GM21423 (cell line): ENCODE measurements at regions not wholly inside any gene's neighbourhood (a gene's known extent, or its start where the extent isn't known, plus 50 kb on each side); places are given as distances from the start of the nearest gene placed in this dataset.

Experiments
- ATAC-seq: cut with Tn5 transposase; IDR thresholded peaks from one replicate; pipeline ENCODE4 v1.9.1; 2021; ENCODE audit warnings: mild to moderate bottlenecking, moderate library complexity; ENCODE audit not compliant: unreplicated experiment

DNA sequence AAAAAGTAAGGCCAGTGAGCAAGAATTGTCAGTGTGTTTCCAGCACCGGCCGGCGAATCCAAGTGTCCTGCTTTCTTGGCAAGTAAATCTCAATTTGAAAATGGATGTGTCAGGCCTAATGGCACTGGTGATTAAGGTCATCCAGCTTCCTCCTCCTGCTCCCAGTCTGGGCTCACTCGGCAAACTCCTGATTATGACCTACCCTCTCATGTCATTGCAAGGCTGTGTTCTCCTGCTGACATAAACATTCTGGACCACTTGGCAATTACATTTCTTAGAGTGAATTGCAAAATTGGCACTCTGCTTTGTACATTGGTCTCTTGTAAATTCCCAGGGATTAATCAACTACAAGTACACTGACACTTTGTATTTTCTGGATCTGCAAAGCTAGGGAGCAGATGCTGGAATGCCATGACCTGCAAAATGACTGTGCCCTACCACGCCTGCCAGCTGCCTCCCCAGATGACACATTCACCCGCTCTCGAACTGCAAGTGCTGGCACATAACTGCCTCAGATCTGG is 473.8 kb downstream of the KIF20B start:
- no peak for ATAC-seq

DNA sequence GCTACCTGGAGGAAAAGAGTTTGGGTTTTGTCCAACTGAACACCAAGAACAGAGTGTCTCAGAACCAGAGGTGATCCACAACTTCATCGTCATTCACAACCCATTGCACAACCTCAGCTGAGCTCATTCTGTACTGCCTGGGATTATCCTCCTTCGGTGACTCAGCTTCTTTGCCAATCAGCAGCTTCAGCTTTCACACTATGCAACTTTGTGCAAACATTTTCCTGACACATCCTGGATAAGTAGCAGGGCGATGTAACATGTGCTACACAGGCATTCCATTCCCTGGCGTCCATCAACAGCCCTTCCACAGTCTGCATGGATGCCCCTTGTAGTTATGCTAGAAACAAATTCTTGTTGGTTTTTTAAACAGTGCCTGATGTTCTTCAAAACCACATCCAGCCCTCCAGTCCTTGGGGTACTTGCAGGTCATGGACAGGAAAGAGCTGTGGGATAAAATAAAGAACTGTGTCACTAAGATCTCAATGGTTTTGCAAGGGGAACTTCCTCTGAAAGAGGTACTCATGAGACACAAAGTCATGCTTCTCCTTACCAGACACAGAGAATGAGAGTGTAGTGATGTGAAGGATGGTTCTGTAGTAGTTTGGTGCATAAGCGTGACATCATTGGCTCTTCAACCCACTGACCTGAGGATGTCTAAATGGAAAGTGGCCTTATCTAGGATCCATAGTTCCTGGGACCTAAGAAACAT is 478.5 kb downstream of the KIF20B start:
- ATAC-seq = no peak

DNA sequence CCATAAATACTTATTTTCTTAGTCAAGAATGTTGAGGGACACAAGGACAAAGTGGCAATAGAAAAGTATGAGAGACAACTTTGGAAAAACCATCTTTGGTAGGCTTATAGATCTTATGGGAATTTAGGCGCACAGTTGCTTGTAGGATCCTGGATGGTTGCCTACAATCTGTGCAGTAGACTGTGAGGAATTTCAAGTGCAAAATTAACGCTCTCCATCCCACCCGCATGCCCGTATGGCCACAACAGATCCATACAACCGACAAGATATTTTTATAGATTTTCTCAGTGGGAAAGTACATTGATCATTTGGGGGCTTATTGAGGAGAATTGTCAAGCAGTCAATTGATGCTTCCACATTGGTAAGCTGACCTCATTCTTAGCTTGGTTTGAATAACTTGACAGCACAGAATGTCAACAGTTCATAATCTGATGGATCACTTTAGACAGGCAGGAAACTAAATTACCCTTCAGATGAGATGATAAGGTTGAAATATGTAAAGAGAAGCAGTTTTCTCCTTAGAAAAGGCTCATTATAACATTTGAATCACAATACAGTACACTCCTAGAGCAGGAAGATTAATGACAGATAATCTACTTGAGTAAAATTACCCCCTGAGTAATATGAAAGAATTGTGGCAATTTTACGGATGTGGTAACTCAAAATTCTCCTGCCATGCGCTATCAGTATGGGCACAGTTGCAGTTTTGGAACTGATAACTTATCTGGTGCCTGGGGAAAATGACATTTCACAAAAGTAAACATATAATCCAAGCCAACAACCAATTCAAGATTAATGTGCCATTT is 479.7 kb downstream of the KIF20B start:
- no peak for ATAC-seq

DNA sequence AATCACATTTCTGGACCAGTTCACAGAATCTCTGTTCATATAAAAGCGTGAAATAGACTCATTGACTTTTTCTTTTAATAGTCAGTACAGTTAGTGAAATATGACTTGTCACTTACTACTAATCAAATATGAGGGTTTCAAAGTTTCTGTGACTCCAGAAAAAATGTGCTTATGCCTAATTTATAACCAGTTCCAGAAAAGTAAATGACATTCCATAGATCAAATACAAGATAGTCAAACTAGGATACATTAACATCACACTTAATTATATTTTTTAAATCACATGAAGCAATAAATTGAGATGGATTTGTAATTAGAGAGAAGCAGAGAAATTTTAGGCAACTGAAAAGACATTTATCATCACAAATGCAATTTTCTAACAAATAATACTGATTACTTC is 491.4 kb downstream of the KIF20B start:
- ATAC-seq = no peak

DNA sequence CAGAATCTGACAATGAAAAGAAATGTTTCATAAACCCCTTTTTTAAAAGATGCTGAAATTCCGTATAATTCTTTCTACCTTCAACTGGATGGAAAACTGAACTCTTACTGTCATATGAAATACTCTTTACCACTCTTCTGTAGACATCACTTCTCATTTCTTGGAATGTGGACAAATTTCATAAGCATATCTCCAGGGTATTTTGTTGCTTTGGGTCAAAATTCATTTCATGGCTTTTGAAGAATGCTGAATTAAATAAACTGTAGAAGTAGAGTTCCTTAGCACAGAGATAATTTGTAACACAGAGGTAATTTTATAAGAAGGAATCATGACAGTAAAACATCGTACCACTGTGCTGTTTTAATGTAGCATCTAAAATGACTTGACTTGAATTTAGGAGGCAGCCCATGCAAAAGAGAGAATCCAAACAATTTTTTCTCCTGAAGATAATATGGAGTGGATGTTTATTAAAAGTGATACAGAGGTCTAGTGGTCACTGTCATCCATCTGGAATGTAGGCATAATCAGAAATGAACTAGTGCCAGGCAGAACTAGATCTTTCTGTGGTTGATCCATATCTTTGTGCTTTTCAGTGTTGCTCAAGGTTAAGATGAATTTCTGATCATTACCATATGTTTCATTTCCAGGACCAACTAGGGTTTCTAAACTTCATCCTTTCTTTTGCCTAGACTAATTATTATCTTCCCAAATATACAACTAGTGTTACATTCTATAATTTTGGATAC is 492.0 kb downstream of the KIF20B start:
- no peak for ATAC-seq

DNA sequence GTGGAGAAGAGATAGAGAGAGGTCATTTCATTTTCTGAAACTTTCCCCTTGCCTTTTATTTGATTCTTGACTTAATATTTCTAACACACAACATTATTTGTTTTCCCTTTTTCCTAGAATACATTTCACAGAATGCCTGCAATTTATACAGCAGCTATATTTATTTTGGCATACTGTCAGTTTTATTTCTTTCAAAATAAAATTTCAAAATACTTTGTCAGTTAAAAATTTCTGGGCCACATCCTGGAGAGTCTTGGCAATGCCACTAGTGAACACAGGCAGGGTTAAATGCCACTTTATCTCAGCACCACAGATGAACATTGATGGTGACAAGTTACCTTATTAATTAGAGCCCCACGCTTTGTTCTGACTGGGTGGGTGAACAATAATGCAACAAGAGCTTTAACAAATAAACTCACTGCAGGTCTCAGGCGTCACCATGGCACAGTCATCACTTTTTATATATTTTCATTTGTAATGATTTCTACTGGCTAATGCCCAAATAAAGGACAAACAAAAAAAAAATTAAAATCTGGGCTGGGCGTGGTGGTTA is 494.0 kb downstream of the KIF20B start:
- ATAC-seq = no peak

DNA sequence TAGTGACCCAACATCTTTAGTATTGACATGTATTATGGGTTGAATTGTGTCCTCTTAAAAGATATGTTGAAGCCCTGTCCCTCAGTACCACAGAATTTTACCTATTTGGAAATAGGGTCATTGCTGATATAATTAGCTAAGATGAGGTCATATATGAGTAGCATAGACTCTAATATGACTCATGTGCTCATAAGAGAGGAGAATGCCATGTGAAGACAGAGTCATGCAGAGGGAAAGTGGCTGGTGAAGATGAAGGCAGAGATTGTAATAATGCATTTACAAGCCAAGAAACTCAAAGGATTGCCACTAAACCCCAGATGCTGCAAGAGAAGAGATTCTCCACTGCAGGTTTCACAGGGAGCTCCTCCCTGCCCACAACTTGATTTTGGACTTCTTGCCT is 496.4 kb downstream of the KIF20B start:
- no peak for ATAC-seq

DNA sequence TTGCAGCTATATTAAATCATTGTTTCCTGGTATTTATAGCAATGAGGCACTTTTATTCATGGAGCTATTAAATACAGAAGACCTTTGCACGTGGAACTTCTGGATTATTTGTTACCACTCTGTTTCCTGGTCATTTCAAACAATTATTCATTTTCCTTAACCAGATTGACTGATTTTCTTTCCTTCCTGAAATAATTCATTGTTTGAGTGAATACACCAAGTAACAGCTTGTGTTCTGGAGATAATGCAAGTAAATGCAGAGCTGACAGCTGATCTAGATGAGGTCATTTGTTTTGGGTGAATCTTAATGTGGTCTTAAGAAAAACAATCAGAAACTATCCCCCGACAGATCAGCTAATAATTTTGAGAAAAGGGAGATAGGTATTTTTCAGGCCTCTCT is 497.7 kb downstream of the KIF20B start:
- no peak for ATAC-seq

DNA sequence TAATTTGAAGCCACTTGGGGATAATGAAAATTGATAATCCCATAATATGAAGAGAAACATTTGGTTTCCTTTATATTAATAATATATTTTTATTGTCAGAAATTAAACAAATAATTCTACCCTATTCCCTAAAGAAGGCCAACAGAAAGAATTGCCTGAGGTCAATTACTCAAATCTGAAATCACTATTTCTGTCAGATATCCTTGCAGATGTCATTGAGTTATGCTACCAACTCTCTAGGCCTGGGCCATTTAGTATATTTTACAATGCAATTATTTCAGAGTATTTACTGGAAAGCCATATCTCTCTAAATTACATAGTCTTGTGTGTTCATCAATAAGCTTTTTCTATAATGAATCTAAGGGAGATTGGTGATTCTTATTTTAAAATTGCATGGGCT is 498.1 kb downstream of the KIF20B start:
- ATAC-seq = no peak

DNA sequence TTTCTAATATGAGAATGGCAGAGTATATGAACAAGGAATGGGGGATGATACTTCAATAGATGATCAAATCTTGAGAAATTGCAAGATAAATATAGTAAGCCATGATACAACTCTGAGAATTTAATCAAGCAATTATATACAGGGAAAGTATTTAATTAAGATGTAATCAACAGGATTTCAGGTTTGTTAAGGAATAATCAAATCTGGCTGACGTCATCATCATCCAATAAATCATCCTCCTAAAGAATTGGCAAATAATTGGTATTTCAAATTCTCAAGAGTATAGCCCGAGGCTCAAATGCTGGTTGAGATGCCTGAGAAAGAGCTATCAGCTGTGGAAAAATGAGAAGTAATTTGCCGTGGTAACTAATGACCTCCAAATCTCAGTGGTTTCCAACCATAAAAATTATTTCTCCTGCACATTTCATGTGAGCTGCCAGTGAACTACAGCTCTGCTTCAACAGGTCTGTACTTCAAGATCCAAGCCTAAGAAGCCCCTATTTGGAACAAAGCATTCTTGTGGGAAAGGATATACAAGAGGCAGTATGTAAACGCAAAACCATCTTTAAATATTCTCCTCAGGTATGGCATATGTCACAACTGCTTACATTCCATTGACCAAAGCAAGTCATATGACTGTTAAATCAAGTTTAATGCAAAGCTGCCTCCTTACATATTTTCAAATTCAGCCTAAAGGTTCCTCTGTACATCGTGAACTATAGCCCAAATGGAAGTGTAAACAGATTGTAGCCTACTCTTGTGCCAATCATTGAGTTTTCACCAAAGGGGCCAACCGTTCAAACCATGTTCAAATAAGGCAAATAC is 503.0 kb downstream of the KIF20B start:
- ATAC-seq = no peak

DNA sequence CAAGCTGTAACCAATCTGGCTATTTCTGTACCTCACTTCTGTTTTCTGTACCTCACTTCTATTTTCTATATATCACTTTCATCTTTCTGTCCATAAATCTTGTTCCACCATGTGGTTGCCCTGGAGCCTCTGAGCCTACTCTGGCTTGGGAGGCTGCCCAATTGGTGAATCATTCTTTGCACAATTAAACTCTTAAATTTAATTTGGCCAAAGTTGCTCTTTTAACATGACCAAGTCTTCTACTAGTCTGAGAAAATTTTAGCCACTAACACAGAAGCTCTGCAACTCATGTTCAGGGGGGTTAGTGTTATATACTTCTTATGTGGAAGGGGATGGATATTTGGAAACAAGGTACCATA is 503.5 kb downstream of the KIF20B start:
- ATAC-seq = no peak

DNA sequence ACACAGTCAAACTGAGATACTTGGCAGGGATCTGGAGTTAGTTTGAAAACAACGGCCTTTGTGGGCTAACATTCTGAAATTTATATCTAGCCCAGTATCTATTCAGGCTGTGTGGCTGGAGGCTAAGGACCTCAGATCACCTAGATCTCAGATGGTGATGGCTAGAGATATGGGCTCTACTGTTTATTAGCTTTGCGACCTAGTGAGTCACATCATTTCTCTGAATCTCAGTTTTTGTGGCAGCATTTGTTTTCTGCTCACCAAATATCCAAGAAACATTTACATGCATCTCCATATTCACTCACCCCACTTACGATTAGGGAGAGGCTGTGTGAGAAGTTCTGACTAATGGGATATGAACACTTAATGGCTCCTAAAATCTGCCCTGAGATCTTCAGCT is 503.9 kb downstream of the KIF20B start:
- no peak for ATAC-seq

DNA sequence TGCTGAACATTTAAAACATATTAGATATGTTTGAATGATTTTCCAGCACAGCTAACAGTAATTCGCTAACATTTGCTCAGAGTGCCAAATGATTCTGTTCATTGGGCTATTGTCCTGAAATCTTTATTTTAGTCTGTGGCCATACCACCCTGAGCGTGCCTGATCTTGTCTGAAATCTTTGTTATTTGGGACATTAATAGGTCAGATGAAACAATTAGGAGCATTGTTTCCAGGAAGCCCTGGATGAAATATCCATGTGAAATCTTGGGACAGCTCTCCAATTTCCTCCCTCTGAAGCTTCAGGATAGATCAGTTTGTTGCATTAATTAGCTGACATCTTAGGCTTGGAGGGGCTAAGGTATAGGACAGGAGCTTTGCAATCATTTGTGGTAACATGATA is 512.0 kb downstream of the KIF20B start:
- ATAC-seq = no peak

DNA sequence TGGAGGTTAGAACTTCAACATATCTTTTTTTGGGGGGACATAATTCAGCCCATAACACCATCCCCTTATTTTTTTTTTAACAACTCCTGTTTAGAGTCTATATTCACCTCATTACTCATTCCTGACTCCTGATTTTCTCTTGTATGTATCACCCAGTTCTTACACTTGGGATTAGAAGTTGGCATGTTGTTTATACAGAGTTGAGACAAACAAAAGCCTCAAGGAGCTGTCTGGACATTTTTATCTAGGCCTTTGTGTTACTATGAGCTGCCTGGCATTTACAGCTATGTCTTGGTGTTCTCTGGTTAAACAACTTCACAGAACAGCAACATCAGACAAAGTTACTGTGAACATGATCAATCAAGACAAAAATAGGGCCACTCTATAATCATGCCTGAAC is 517.5 kb downstream of the KIF20B start:
- no peak for ATAC-seq

DNA sequence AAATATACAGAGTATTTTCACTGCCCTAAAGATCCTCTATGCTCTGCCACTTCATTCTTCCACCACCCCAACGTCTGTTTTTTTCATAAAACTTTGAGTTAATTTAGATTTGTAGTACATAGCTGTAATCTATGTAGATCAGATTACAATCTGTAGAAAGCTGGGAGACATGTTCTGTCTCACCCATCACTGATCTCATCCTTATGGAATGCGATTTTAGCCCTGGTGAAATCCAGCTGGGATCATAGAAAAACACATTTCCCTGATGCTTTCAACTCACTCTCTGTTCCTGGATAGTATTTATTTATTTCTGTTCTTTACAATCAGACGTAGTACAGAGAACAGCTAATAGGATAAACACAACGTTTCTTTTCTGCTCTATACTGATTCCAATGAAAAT is 521.0 kb downstream of the KIF20B start:
- ATAC-seq = no peak

DNA sequence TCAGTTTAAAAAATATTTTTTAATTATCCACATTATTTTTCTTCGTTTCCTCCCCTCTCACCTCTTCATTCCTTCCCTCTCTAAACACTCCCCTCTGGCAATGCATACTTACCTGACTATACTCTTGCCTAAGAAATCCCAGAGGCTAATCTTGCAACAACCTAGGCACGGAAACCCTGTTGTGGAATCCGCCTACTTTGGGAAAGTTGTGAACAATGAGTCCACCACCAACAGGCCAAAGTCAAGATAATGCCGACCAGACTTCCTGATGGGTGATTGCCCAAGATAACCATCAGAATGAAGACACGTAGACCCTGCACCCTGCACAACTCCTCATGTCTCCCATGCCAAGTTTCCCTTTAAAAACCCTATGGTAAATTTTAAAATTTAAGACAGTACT is 521.5 kb downstream of the KIF20B start:
- no peak for ATAC-seq

DNA sequence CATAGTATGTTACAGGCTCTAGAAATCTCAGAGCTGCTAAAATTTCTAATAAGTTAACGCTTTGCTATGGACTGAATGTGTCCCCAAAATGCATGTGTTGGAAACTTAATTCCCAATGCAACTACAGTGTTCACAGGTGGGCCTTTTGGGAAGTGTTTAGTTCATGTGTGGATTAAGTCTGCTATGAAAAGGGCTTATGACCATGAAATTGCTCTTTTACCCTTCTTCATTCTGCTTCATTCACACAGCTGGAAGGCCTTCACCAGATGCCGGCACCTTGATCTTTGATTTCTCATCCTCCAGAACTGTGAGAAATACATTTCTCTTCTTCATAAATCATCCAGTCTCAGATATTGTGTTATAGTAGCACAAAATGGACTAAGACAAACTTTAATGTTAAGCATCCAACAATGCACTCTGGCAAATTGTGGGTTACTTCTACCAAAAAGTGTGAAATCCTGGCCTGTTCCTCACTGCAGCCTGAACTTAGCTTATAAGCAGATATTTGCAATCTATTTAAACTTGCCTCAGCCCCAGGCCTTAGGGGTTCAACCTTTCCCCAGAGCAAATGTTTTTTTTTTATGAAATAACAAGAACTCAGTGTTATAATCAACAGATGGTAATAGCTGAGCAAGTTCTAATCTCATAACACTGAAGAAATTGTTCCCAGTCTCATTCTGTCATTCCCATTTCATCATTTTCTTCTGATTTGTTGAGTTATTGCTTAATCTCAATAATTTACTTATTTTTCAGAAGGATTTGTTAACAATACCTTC is 523.6 kb downstream of the KIF20B start:
- no peak for ATAC-seq

DNA sequence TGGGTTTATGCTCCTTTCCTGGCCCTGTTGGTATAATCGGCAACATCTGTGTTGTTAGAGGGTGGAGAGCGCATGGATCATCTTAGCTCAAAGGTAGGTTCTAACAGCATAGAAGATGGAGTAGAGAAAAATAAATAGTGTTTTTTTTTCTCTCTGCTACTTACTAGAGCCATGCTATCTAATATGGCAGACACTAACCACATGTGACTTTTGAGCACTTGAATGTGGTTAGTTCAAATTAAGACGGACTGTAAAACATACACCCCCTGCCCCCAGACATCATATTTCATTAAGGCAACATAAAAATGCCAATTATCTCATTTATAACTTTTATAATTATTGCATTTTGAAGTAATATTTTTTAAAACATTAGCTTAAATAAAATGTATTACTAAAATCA is 525.1 kb downstream of the KIF20B start:
- ATAC-seq = no peak

DNA sequence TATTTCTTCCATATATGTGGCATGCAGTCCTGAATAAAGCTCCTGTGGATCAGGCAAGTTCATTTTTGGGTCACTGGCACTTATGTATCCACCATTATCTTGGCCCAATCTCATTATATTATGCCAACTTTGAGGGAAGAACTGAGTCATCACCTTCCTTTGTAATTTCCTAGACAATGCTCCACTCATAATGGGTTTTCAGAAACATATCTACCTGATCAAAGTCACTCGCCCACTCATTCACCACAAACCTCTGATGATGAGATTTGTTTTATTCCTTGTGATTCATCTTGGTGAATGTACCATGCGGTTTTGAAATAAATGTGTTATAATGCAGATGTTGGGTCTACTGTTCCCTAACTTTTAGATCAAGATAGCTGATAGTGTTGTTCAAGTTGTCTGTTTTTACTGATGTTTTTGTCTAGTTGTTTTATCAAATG is 525.8 kb downstream of the KIF20B start:
- ATAC-seq = no peak

DNA sequence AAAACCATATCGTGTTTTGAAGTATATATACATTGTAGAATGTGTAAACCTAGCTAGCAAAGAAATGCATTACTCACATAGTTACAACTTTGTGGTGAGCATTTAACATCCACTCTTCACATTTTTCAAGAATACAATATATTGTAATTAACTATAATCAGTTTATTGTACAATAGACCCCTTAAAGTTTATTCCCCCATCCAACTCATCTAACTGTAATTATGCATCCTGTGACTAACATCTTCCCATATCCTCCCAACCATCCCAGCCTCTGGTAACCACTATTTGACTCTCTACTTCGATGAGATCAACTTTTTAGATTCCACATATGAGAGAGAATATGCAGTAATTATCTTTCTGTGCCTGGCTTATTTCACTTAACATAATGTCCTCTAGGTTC is 526.4 kb downstream of the KIF20B start:
- no peak for ATAC-seq
